ENCODE measurements at regions not wholly inside any gene's neighbourhood (a gene's known extent, or its start where the extent isn't known, plus 50 kb on each side); places are given as distances from the start of the nearest gene placed in this dataset.

- TF ChIP-seq, protein P1, sequence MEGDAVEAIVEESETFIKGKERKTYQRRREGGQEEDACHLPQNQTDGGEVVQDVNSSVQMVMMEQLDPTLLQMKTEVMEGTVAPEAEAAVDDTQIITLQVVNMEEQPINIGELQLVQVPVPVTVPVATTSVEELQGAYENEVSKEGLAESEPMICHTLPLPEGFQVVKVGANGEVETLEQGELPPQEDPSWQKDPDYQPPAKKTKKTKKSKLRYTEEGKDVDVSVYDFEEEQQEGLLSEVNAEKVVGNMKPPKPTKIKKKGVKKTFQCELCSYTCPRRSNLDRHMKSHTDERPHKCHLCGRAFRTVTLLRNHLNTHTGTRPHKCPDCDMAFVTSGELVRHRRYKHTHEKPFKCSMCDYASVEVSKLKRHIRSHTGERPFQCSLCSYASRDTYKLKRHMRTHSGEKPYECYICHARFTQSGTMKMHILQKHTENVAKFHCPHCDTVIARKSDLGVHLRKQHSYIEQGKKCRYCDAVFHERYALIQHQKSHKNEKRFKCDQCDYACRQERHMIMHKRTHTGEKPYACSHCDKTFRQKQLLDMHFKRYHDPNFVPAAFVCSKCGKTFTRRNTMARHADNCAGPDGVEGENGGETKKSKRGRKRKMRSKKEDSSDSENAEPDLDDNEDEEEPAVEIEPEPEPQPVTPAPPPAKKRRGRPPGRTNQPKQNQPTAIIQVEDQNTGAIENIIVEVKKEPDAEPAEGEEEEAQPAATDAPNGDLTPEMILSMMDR (IDR thresholded peaks at IDR 0.05) = no peak
- no peak for TF ChIP-seq POLR2A (IDR thresholded peaks at IDR 0.05)
Measured at GRCh38 chrY:9158616-9159015, 178.6 kb upstream of the TSPY4 start.

All from Peyer's patch (tissue), 4 donors.